GM12878 (cell line): ENCODE measurements at regions not wholly inside any gene's neighbourhood (a gene's known extent, or its start where the extent isn't known, plus 50 kb on each side); places are given as distances from the start of the nearest gene placed in this dataset.

ENCODE experiments used
- CEBPB ChIP-seq, 2 experiments: fragments of 150-350 bp in 1 of 2; IDR thresholded peaks; 2 replicates each; pipeline ENCODE4 v1.6.1; 2012 to 2014; ENCODE audit warnings: low read depth in 2 of 2, low read length in 2 of 2, borderline replicate concordance in 1 of 2, inconsistent platforms in 1 of 2
- CTCF ChIP-seq, 3 experiments: IDR thresholded peaks in 2 of 3; conservative IDR thresholded peaks in 1 of 3; 2 replicates each; pipeline ENCODE4 v1.5.1; 2011; ENCODE audit warnings: low read depth in 3 of 3, low read length in 3 of 3, mild to moderate bottlenecking in 3 of 3, control low read depth in 2 of 3, moderate library complexity in 2 of 3, inconsistent platforms in 1 of 3, mixed read lengths in 1 of 3; ENCODE audit not compliant: control insufficient read depth in 2 of 3, insufficient read depth in 1 of 3; ENCODE audit errors: extremely low read depth in 1 of 3
- EP300 ChIP-seq, 2 experiments: fragments of 150-350 bp in 1 of 2; IDR thresholded peaks; 2 replicates each; pipeline ENCODE4 v1.6.1; 2011 to 2012; ENCODE audit warnings: low read depth in 2 of 2, low read length in 2 of 2, borderline replicate concordance in 1 of 2, improper control_type of control experiment in 1 of 2, inconsistent platforms in 1 of 2; ENCODE audit not compliant: control insufficient read depth in 1 of 2
- EZH2 ChIP-seq: IDR thresholded peaks from 2 replicates; pipeline ENCODE4 v1.6.1; 2012; ENCODE audit warnings: low read depth, mild to moderate bottlenecking, control low read depth, inconsistent platforms, low read length, borderline replicate concordance; ENCODE audit not compliant: control insufficient read depth
- NFYB ChIP-seq: IDR thresholded peaks from 2 replicates; pipeline ENCODE4 v1.6.1; 2011; ENCODE audit warnings: low read depth, mild to moderate bottlenecking, low read length, improper control_type of control experiment, moderate library complexity; ENCODE audit not compliant: insufficient read depth
- POLR2A ChIP-seq: IDR thresholded peaks from 2 replicates; pipeline ENCODE4 v1.6.1; 2011; ENCODE audit warnings: low read depth, mild to moderate bottlenecking, low read length
- SMC3 ChIP-seq: IDR thresholded peaks from 2 replicates; pipeline ENCODE4 v1.6.1; 2011; ENCODE audit warnings: low read length, improper control_type of control experiment, borderline replicate concordance
- SPI1 ChIP-seq: IDR thresholded peaks from 2 replicates; pipeline ENCODE4 v1.6.1; 2011; ENCODE audit warnings: low read depth, mild to moderate bottlenecking, low read length, moderate library complexity, borderline replicate concordance; ENCODE audit not compliant: insufficient read depth
- ZNF24 ChIP-seq: fragments of 450-650 bp; IDR thresholded peaks from 2 replicates; pipeline ENCODE4 v1.6.1; 2017; ENCODE audit warnings: antibody characterized with exemption, mild to moderate bottlenecking

DNA sequence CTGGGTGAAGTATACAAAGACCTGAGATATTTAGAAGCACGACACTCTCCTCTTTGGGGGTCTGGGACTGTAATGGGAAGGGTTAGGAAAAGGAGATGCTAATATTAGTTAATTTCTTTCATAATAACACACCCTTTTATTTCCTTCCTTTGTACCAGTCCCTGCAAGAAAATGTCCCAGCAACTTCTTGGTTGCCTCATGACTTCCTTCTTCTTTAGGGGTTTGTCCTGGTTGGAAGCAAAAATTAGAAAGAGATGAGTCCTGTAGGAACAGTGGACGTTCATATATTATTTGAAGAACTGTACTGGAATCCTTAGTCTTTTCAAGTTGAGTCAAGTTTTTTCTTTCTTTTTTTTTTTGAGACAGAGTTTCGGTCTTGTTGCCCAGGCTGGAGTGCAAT, 227.8 kb upstream of the TBL1XR1 start:
- no peak for TF ChIP-seq EP300 (IDR thresholded peaks at IDR 0.05; ENCODE audit: borderline replicate concordance in 1 of 2, control insufficient read depth in 1 of 2, low read depth in 2 of 2, low read length in 2 of 2)
- TF ChIP-seq CTCF (IDR thresholded peaks at IDR 0.05 in 2 of 3, conservative IDR thresholded peaks at IDR 0.05 in 1 of 3; ENCODE audit: control insufficient read depth in 2 of 3, extremely low read depth in 1 of 3, insufficient read depth in 1 of 3, low read depth in 3 of 3, low read length in 3 of 3) = no peak
- no peak for TF ChIP-seq SPI1
- no peak for TF ChIP-seq ZNF24
- TF ChIP-seq SMC3 = no peak
- TF ChIP-seq CEBPB (IDR thresholded peaks at IDR 0.05; ENCODE audit: borderline replicate concordance in 1 of 2, low read depth in 2 of 2, low read length in 2 of 2) = no peak
- TF ChIP-seq EZH2 = no peak
- TF ChIP-seq NFYB = no peak
- no peak for TF ChIP-seq POLR2A
